ENCODE measurements at regions not wholly inside any gene's neighbourhood (a gene's known extent, or its start where the extent isn't known, plus 50 kb on each side); places are given as distances from the start of the nearest gene placed in this dataset.
"Not testable (repeated sequence)": the region's sequence is repeated elsewhere in the genome, so short reads cannot be mapped to it uniquely, and the experiment has no call there.

GRCh38 chr14:56400109-56400825 is 179.3 kb upstream of the TMEM260 start:
- no peak overlapping the region for H3K4me3 Mint-ChIP-seq
- no peaks in the 10 kb centered on the region for H3K4me1 Mint-ChIP-seq
- no peaks in the 10 kb centered on the region for H3K9me3 Mint-ChIP-seq
- H3K36me3 Mint-ChIP-seq (ENCODE audit: low read depth) = no peaks in the 10 kb centered on the region
- ATAC-seq (replicated peaks) = no peak
- H3K27ac Mint-ChIP-seq = no peak overlapping the region
- no peaks in the 10 kb centered on the region for H3K27me3 Mint-ChIP-seq

- peaks cover 6% of the 10 kb centered on the region for H3K9me3 Mint-ChIP-seq
- H3K27ac Mint-ChIP-seq = no peak overlapping the region
- H3K4me1 Mint-ChIP-seq = peaks cover 6% of the 10 kb centered on the region
- peak overlapping the region; percentile 47 for H3K4me3 Mint-ChIP-seq
- no peak for ATAC-seq (replicated peaks)
- no peaks in the 10 kb centered on the region for H3K36me3 Mint-ChIP-seq (ENCODE audit: low read depth)
- H3K27me3 Mint-ChIP-seq = peaks cover 4% of the 10 kb centered on the region
Measured at GRCh38 chr14:56412468-56413434, 166.8 kb upstream of the TMEM260 start.

- no peaks in the 10 kb centered on the region for H3K36me3 Mint-ChIP-seq (ENCODE audit: low read depth)
- H3K27ac Mint-ChIP-seq = no peak overlapping the region
- peaks cover 6% of the 10 kb centered on the region for H3K4me1 Mint-ChIP-seq
- peaks cover 4% of the 10 kb centered on the region for H3K27me3 Mint-ChIP-seq
- ATAC-seq (replicated peaks) = no peak
- H3K4me3 Mint-ChIP-seq = no peak overlapping the region
- peaks cover 6% of the 10 kb centered on the region for H3K9me3 Mint-ChIP-seq
Measured at GRCh38 chr14:56413721-56414120, 165.9 kb upstream of the TMEM260 start.

GRCh38 chr14:56414236-56414635 is 165.4 kb upstream of the TMEM260 start:
- no peak for ATAC-seq (replicated peaks)
- Mint-ChIP-seq H3K27me3 (peaks cover under 1% of the 10 kb centered on the region), H3K27ac (no peak overlapping the region), H3K9me3 (peaks cover 6% of the 10 kb centered on the region), H3K36me3 (ENCODE audit: low read depth) (no peaks in the 10 kb centered on the region), H3K4me3 (no peak overlapping the region), H3K4me1 (peaks cover 6% of the 10 kb centered on the region)

- no peak for ATAC-seq (replicated peaks)
- no peaks in the 10 kb centered on the region for H3K9me3 Mint-ChIP-seq
- H3K4me1 Mint-ChIP-seq = peaks cover 6% of the 10 kb centered on the region
- no peaks in the 10 kb centered on the region for H3K27me3 Mint-ChIP-seq
- no peak overlapping the region for H3K27ac Mint-ChIP-seq
- no peak overlapping the region for H3K4me3 Mint-ChIP-seq
- no peaks in the 10 kb centered on the region for H3K36me3 Mint-ChIP-seq (ENCODE audit: low read depth)
Measured at GRCh38 chr14:56416213-56416612, 163.4 kb upstream of the TMEM260 start.

DNA sequence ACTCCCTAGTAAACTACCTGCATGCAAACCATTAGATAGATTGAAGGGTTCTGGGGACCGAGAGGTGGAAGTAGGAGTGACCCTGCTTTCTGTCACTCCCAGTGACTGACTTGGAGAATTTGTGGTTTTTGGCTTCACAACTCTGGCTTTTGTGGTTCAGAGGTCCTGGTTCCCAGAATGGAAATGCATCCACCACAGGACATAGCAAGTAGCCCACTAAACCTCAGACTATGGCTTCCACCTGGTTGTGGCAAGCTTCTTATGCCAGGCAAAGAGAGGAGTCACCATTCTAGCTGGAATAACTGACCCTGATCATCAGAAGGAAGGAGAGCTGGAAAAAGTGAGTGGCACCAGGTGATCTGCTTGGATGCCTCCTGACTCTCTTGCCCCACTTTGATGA is 162.4 kb upstream of the TMEM260 start:
- Mint-ChIP-seq H3K4me1 (peaks cover 6% of the 10 kb centered on the region), H3K27ac (no peak overlapping the region), H3K9me3 (no peaks in the 10 kb centered on the region), H3K27me3 (no peaks in the 10 kb centered on the region), H3K36me3 (ENCODE audit: low read depth) (no peaks in the 10 kb centered on the region), H3K4me3 (no peak overlapping the region)
- no peak for ATAC-seq (replicated peaks)

GRCh38 chr14:56419750-56420149 is 159.8 kb upstream of the TMEM260 start:
- H3K9me3 Mint-ChIP-seq = no peaks in the 10 kb centered on the region
- H3K27me3 Mint-ChIP-seq = no peaks in the 10 kb centered on the region
- no peak for ATAC-seq (replicated peaks)
- no peaks in the 10 kb centered on the region for H3K36me3 Mint-ChIP-seq (ENCODE audit: low read depth)
- H3K4me1 Mint-ChIP-seq = no peaks in the 10 kb centered on the region
- H3K27ac Mint-ChIP-seq = no peak overlapping the region
- H3K4me3 Mint-ChIP-seq = no peak overlapping the region

GRCh38 chr14:56422221-56422620 is 157.4 kb upstream of the TMEM260 start:
- Mint-ChIP-seq H3K27ac (no peak overlapping the region), H3K4me3 (no peak overlapping the region), H3K27me3 (peaks cover 3% of the 10 kb centered on the region), H3K4me1 (no peaks in the 10 kb centered on the region), H3K36me3 (ENCODE audit: low read depth) (no peaks in the 10 kb centered on the region), H3K9me3 (no peaks in the 10 kb centered on the region)
- ATAC-seq (replicated peaks) = no peak

GRCh38 chr14:56422703-56423213 is 156.8 kb upstream of the TMEM260 start:
- H3K36me3 Mint-ChIP-seq (ENCODE audit: low read depth) = no peaks in the 10 kb centered on the region
- no peaks in the 10 kb centered on the region for H3K9me3 Mint-ChIP-seq
- H3K27ac Mint-ChIP-seq = no peak overlapping the region
- no peak overlapping the region for H3K4me3 Mint-ChIP-seq
- peak; percentile 39 for ATAC-seq (replicated peaks)
- peaks cover 3% of the 10 kb centered on the region for H3K27me3 Mint-ChIP-seq
- no peaks in the 10 kb centered on the region for H3K4me1 Mint-ChIP-seq

GRCh38 chr14:56423544-56423943 is 156.1 kb upstream of the TMEM260 start:
- Mint-ChIP-seq H3K36me3 (ENCODE audit: low read depth) (no peaks in the 10 kb centered on the region), H3K9me3 (no peaks in the 10 kb centered on the region), H3K4me1 (no peaks in the 10 kb centered on the region), H3K4me3 (no peak overlapping the region), H3K27me3 (peaks cover 3% of the 10 kb centered on the region), H3K27ac (no peak overlapping the region)
- ATAC-seq (replicated peaks) = no peak

GRCh38 chr14:56431013-56431412 is 148.6 kb upstream of the TMEM260 start:
- no peak overlapping the region for H3K4me3 Mint-ChIP-seq
- no peak overlapping the region for H3K27ac Mint-ChIP-seq
- H3K36me3 Mint-ChIP-seq (ENCODE audit: low read depth) = no peaks in the 10 kb centered on the region
- no peak for ATAC-seq (replicated peaks)
- no peaks in the 10 kb centered on the region for H3K4me1 Mint-ChIP-seq
- no peaks in the 10 kb centered on the region for H3K9me3 Mint-ChIP-seq
- peaks cover 3% of the 10 kb centered on the region for H3K27me3 Mint-ChIP-seq

DNA sequence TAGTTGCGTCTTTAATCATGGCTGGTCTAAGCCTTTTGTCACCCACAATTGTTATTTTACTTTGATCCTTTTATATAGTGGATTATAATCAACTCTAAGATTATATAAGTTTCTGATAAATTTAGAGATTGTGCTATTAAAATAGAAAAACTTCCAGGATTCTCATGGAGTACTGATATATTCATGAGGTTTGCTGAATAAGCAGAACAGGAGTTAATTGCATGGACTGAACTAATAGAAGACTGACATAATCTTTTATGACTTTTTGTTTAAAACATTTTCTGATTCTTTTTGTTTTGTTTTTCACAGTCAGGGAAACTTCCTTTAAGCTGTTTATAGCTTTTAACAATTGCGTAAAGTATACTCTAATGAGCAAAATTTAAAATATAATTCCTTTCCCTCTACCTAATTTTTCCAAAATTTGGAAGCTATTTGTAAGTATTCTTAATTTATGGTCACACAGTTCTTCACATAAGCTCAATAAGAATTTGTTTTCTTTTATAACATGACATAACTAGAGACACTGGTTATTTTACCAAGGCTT is 129.9 kb upstream of the TMEM260 start:
- no peaks in the 10 kb centered on the region for H3K4me1 Mint-ChIP-seq
- H3K4me3 Mint-ChIP-seq = no peak overlapping the region
- no peaks in the 10 kb centered on the region for H3K36me3 Mint-ChIP-seq (ENCODE audit: low read depth)
- H3K27ac Mint-ChIP-seq = no peak overlapping the region
- no peak for ATAC-seq (replicated peaks)
- peaks cover 15% of the 10 kb centered on the region for H3K27me3 Mint-ChIP-seq
- peaks cover 8% of the 10 kb centered on the region for H3K9me3 Mint-ChIP-seq

DNA sequence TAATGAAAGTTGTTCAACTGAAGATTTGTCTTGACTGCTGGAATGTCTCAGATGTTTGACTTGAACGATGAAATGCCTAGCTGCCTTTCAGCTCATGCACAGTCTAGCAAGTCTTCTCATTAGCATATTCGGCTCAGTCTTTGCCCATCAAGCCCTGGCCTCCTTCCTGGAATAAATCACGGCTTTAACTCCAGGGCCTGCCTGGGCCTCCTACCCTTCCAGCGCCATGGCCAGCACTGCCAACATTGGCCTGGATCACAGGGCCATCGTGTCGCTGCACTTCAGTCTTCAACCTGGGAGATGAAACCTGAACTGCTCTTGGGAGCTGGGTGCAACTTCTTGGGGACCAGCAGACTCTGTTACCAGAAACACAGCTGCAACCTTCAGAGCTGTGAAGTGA is 126.7 kb upstream of the TMEM260 start:
- Mint-ChIP-seq H3K4me3 (no peak overlapping the region), H3K9me3 (peaks cover 5% of the 10 kb centered on the region), H3K27me3 (peaks cover 34% of the 10 kb centered on the region), H3K27ac (no peak overlapping the region), H3K4me1 (no peaks in the 10 kb centered on the region), H3K36me3 (ENCODE audit: low read depth) (no peaks in the 10 kb centered on the region)
- ATAC-seq (replicated peaks) = no peak

DNA sequence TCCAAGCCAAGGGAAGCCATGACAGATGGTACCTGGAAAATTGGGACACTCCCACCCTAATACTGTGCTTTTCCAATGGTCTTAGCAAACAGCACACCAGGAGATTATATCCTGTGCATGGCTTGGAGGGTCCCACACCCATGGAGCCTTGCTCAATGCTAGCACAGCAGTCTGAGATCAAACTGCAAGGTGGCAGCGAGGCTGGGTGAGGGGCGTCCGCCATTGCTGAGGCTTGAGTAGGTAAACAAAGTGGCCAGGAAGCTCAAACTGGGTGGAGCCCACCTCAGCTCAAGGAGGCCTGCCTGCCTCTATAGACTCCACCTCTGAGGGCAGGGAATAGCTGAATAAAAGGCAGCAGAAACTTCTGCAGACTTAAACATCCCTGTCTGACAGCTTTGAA is 124.9 kb upstream of the TMEM260 start:
- not testable (repeated sequence) for H3K36me3 Mint-ChIP-seq (ENCODE audit: low read depth); H3K4me1 Mint-ChIP-seq; ATAC-seq (replicated peaks); H3K4me3 Mint-ChIP-seq; H3K27ac Mint-ChIP-seq; H3K9me3 Mint-ChIP-seq
- H3K27me3 Mint-ChIP-seq = peaks cover 29% of the 10 kb centered on the region

Data from activated T-helper 17 cell treated with anti-CD3 and anti-CD28 coated beads, Interleukin-2, amount 50 U/mL, for 72 hours (primary cell).